HCT116 (cell line): ENCODE measurements at regions not wholly inside any gene's neighbourhood (a gene's known extent, or its start where the extent isn't known, plus 50 kb on each side); places are given as distances from the start of the nearest gene placed in this dataset.

Source experiments
- ATAC-seq: fragments of 200-7000 bp; cut with Tn5 transposase; 2 replicates; pipeline ENCODE4 v1.9.1; 2020; ENCODE audit warnings: mild to moderate bottlenecking, moderate library complexity
- BruUV-seq: library from RNA; stranded (reverse); fragments of 400-500 nt; replicated peaks from 2 replicates; lab custom pipeline; 2021; lab: Mats Ljungman, UMichigan
- CTCF ChIA-PET: fragments of 300-600 bp; sonication (Branson Sonifier 250); formaldehyde crosslinking; loops from one replicate; lab custom pipeline; 2021; ENCODE audit warnings: antibody characterized with exemption; lab: Charles Lee
- POLR2A ChIA-PET: fragments of 300-600, 350-600 bp; sonication (Branson Sonifier 250); formaldehyde crosslinking; loops from one replicate; lab custom pipeline; 2021; ENCODE audit warnings: antibody characterized with exemption; lab: Charles Lee
- RAD21 ChIA-PET, 2 experiments: fragments of 300-600 bp; sonication (Branson Sonifier 250); formaldehyde crosslinking; loops; one replicate each; lab custom pipeline; 2023; ENCODE audit warnings: low total read pairs in 2 of 2; ENCODE audit not compliant: uncharacterized antibody in 2 of 2, unreplicated experiment in 2 of 2, low non-redundant PET in 1 of 2; lab: Charles Lee
- DNase-seq: peaks from one replicate; pipeline ENCODE4 v3.0.0-alpha.2; 2010; ENCODE audit warnings: low read depth, low spot score
- H2AFZ ChIP-seq: fragments of 200-600 bp; shearing (Covaris generic), sonication (generic); 2 replicates; pipeline ENCODE4 v1.6.1; 2017; ENCODE audit warnings: low read depth, mixed run types, mixed read lengths, antibody characterized with exemption, low read length; ENCODE audit not compliant: poor library complexity, severe bottlenecking
- H3K27ac ChIP-seq: 2 replicates; pipeline ENCODE4 v1.5.1; 2012; ENCODE audit warnings: low read depth, low read length
- H3K27me3 ChIP-seq: fragments of 200-600 bp; sonication (generic); 2 replicates; pipeline ENCODE4 v1.6.1; 2016; ENCODE audit warnings: mixed run types, low read length, mixed read lengths; ENCODE audit not compliant: insufficient read depth
- H3K36me3 ChIP-seq, 2 experiments: fragments of 200-500 bp in 1 of 2; fragments of 200-600 bp in 1 of 2; sonication (Bioruptor generic) in 1 of 2; sonication (generic) in 1 of 2; 2 replicates each; pipeline versions ENCODE4 v1.5.1 to v1.6.1; 2014 to 2016; ENCODE audit warnings: low read length in 2 of 2, inconsistent platforms in 1 of 2, mixed read lengths in 1 of 2, mixed run types in 1 of 2; ENCODE audit not compliant: insufficient read depth in 2 of 2, control insufficient read depth in 1 of 2
- H3K4me1 ChIP-seq, 2 experiments: fragments of 200-600 bp in 1 of 2; sonication (generic) in 1 of 2; 2 replicates each; pipeline versions ENCODE4 v1.5.1 to v1.6.1; 2012 to 2017; ENCODE audit warnings: low read length in 2 of 2, inconsistent platforms in 1 of 2, mild to moderate bottlenecking in 1 of 2, mixed read lengths in 1 of 2, mixed run types in 1 of 2, moderate library complexity in 1 of 2; ENCODE audit not compliant: insufficient read depth in 2 of 2, control insufficient read depth in 1 of 2
- H3K4me2 ChIP-seq: fragments of 200-600 bp; sonication (generic); 2 replicates; pipeline ENCODE4 v1.6.1; 2017; ENCODE audit warnings: mixed run types, low read length, mixed read lengths
- H3K4me3 ChIP-seq, 2 experiments: fragments of 200-600 bp in 1 of 2; sonication (generic) in 1 of 2; replicated peaks in 1 of 2; 2 replicates each; pipeline ENCODE4 v1.5.1; 2011 to 2016; ENCODE audit warnings: low read length in 2 of 2, control low read depth in 1 of 2, low read depth in 1 of 2, mild to moderate bottlenecking in 1 of 2, mixed read lengths in 1 of 2, mixed run types in 1 of 2
- H3K79me2 ChIP-seq: fragments of 200-600 bp; sonication (generic); 2 replicates; pipeline ENCODE4 v1.6.1; 2017; ENCODE audit warnings: mild to moderate bottlenecking, mixed run types, low read length, moderate library complexity, mixed read lengths; ENCODE audit not compliant: insufficient read depth
- H3K9ac ChIP-seq: fragments of 200-600 bp; sonication (generic); 2 replicates; pipeline ENCODE4 v1.6.1; 2016; ENCODE audit warnings: low read length, mixed read lengths
- H3K9me2 ChIP-seq: fragments of 200-600 bp; sonication (generic), shearing (Covaris generic); 2 replicates; pipeline ENCODE4 v1.6.1; 2017; ENCODE audit warnings: mixed run types, mild to moderate bottlenecking, moderate library complexity; ENCODE audit not compliant: insufficient read depth
- H3K9me3 ChIP-seq, 2 experiments: fragments of 200-500 bp in 1 of 2; fragments of 200-600 bp in 1 of 2; sonication (Bioruptor generic) in 1 of 2; sonication (generic) in 1 of 2; 2 replicates each; pipeline ENCODE4 v1.6.1; 2014 to 2017; ENCODE audit warnings: low read length in 2 of 2, mixed read lengths in 2 of 2, inconsistent platforms in 1 of 2, low read depth in 1 of 2, mild to moderate bottlenecking in 1 of 2, mixed run types in 1 of 2, moderate library complexity in 1 of 2; ENCODE audit not compliant: control insufficient read depth in 1 of 2, insufficient read depth in 1 of 2
- H4K20me1 ChIP-seq: fragments of 200-600 bp; sonication (generic), shearing (Covaris generic); 2 replicates; pipeline ENCODE4 v1.6.1; 2017; ENCODE audit warnings: mixed run types, mild to moderate bottlenecking, moderate library complexity; ENCODE audit not compliant: insufficient read depth
- CEBPB ChIP-seq: IDR thresholded peaks from 2 replicates; pipeline ENCODE4 v1.6.1; 2012; ENCODE audit warnings: low read depth
- EZH2 ChIP-seq: fragments of 200-600 bp; sonication (generic); IDR thresholded peaks from 2 replicates; pipeline ENCODE4 v1.6.1; 2017; ENCODE audit warnings: antibody characterized with exemption, mixed run types
- POLR2A ChIP-seq: IDR thresholded peaks from 2 replicates; pipeline ENCODE4 v1.7.0; 2011; ENCODE audit warnings: borderline replicate concordance; ENCODE audit not compliant: insufficient read depth, insufficient read length; ENCODE audit errors: extremely low read depth
- ZFX ChIP-seq: fragments of 450-650 bp; IDR thresholded peaks from 2 replicates; pipeline ENCODE4 v1.6.1; 2017
- ZNF274 ChIP-seq: fragments of 200-500 bp; sonication (Bioruptor generic); IDR thresholded peaks from 2 replicates; pipeline ENCODE4 v1.6.1; 2014; ENCODE audit warnings: mild to moderate bottlenecking, low read depth, low read length, inconsistent platforms
- intact Hi-C: fragments of 100-400 bp; cut with micrococcal nuclease; formaldehyde crosslinking; loops from 2 replicates; pipeline ENCODE4 v1.10.0; 2022

DNA sequence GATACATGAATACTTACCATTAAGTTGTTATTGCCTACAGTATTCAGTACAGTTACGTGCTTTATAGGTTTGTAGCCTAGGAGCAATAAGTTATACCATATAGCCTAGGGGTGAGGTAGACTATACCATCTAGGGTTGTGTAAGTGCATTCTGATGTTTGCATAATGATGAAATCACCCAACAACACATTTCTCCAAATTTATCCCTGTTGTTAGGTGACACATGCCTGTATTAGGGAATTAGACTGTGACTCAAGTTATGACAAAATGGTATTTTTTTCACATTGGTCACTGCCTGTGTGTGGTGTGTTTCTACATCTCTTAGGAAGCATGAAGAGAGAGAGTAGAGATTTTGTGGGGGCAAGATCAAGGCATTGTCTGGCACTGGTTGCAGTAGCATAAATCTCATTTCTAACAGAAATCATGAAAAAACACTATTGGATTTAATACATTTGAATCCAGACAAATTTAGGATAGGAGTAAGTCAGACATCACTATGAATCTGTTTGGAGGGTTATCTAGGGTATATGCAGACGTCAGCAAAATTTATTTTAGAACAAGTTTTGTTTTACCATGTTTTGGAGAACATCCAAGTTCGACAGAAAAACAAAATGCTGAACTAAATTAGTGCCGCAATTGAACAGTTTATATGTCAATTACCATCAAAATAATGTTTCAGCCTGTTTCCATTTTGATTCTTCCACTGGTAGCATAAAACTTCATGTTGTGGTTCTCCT lies 332.1 kb downstream of the LMO7 start:
- TF ChIP-seq ZFX, result no peak
- Histone ChIP-seq H3K4me3 (no peak overlapping the region), H2AFZ (no peak overlapping the region), H3K4me1 (no peaks in the 10 kb centered on the region), H3K36me3 (no peaks in the 10 kb centered on the region), H3K4me2 (no peak overlapping the region), H3K9me2 (no peaks in the 10 kb centered on the region), H3K27me3 (0 out of 2 replicates have a peak, but pooled peaks cover 4% of the 10 kb centered on the region), H4K20me1 (no peaks in the 10 kb centered on the region), H3K79me2 (no peaks in the 10 kb centered on the region), H3K27ac (no peak overlapping the region), H3K9ac (no peak overlapping the region), H3K9me3 (no peaks in the 10 kb centered on the region)
- DNase-seq (no peak), ATAC-seq (no peak)
- intact Hi-C loops, result no loop called here
- ChIA-PET POLR2A (no interaction called here), CTCF (no interaction called here), RAD21 (no interaction called here)
- BruUV-seq, result no TSS peak

DNA sequence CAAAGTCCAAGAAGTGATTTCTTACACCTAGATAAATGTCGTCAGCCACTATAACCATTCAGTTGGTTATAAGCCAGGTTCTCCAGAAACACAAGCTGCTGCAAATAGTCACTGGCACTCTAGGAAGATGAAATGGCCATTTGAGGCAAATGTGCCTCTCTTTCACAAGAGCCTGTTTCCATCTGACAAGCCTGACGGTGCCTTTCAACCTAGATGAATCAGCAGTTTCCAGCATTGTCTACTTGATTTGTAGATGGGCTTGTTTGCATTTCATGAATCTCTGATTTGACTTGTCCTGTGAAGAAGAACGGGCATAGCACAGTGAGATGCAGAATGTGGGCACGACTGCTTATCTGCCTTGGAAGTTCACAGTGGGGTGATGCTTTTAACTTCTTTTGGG lies 327.2 kb downstream of the LMO7 start:
- H3K9me2 ChIP-seq, result no peaks in the 10 kb centered on the region
- no peak for ATAC-seq
- H4K20me1 ChIP-seq, result no peaks in the 10 kb centered on the region
- no peak for TF ChIP-seq CEBPB
- TF ChIP-seq ZFX, result no peak
- TF ChIP-seq, all 23 proteins: peak for 0
- no peak overlapping the region for H3K4me3 ChIP-seq
- no peaks in the 10 kb centered on the region for H3K79me2 ChIP-seq
- no TSS peak for BruUV-seq
- no peak overlapping the region for H2AFZ ChIP-seq
- intact Hi-C loops, result no loop called here
- no peak overlapping the region for H3K9ac ChIP-seq
- DNase-seq, result no peak
- no peaks in the 10 kb centered on the region for H3K36me3 ChIP-seq
- H3K4me2 ChIP-seq, result no peak overlapping the region
- POLR2A ChIA-PET, result no interaction called here
- CTCF ChIA-PET, result no interaction called here
- no peak overlapping the region for H3K27ac ChIP-seq
- H3K27me3 ChIP-seq, result no peaks in the 10 kb centered on the region
- H3K4me1 ChIP-seq, result no peaks in the 10 kb centered on the region
- RAD21 ChIA-PET, result no interaction called here
- H3K9me3 ChIP-seq, result no peaks in the 10 kb centered on the region

DNA sequence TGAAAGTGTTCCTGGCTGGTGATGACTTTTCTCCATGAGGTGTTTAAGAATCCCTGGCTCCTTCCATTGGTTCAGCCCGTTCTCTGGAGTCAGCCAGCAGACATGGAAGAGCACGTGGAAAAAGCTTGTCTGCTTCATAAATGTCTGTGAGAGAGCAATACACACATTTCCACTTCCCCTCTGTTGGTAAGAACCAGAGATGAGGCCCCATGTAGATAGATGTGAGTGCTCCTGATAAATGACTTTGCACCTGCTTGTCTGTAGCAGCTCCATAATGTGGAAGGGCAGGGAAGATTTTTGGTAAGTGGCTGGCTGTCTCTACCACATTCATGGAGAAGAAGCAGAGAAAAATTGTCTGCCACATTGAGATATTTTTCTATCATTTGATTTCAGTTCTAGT lies 325.8 kb downstream of the LMO7 start:
- ATAC-seq (no peak), DNase-seq (no peak)
- Histone ChIP-seq H3K9ac (no peak overlapping the region), H3K36me3 (no peaks in the 10 kb centered on the region), H3K4me3 (no peak overlapping the region), H2AFZ (no peak overlapping the region), H4K20me1 (no peaks in the 10 kb centered on the region), H3K27ac (no peak overlapping the region), H3K27me3 (no peaks in the 10 kb centered on the region), H3K4me1 (no peaks in the 10 kb centered on the region), H3K9me3 (no peaks in the 10 kb centered on the region), H3K79me2 (no peaks in the 10 kb centered on the region), H3K4me2 (no peak overlapping the region), H3K9me2 (no peaks in the 10 kb centered on the region)
- ChIA-PET RAD21 (no interaction called here), CTCF (no interaction called here), POLR2A (no interaction called here)
- BruUV-seq, result no TSS peak
- intact Hi-C loops, result no loop called here
- no peak for TF ChIP-seq ZNF274
- no peak for TF ChIP-seq EZH2
- no peak for TF ChIP-seq POLR2A
